MCF 10A (cell line): ENCODE measurements at regions not wholly inside any gene's neighbourhood (a gene's known extent, or its start where the extent isn't known, plus 50 kb on each side); places are given as distances from the start of the nearest gene placed in this dataset.
A peak's percentile ranks its signal among the peaks of the same experiment; 100 is the strongest.

Source experiments
- BruUV-seq: library from RNA; stranded (reverse); fragments of 400-500 nt; replicated peaks from 2 replicates; lab custom pipeline; 2021; lab: Mats Ljungman, UMichigan
- CTCF ChIA-PET: fragments of 300-600 bp; sonication (Branson Sonifier 250); formaldehyde crosslinking; extraction: SDS; loops from one replicate; lab custom pipeline; 2021; ENCODE audit warnings: antibody characterized with exemption, inconsistent platforms; lab: Yijun Ruan, JAX
- POLR2A ChIA-PET: fragments of 300-600, 350-650 bp; sonication (Branson Sonifier 250); formaldehyde crosslinking; extraction: SDS; loops from one replicate; lab custom pipeline; 2020; ENCODE audit warnings: antibody characterized with exemption, inconsistent platforms; lab: Yijun Ruan, JAX
- DNase-seq: peaks from one replicate; pipeline ENCODE4 v3.0.0-alpha.2; 2018; ENCODE audit not compliant: unreplicated experiment
- H3K27ac Mint-ChIP-seq: one replicate; pipeline ENCODE4 v1.8.0; 2022; ENCODE audit warnings: mild to moderate bottlenecking, low read depth, mixed read lengths; ENCODE audit not compliant: unreplicated experiment
- H3K27me3 Mint-ChIP-seq: one replicate; pipeline ENCODE4 v1.8.0; 2022; ENCODE audit warnings: mixed read lengths; ENCODE audit not compliant: insufficient read depth, unreplicated experiment
- H3K36me3 Mint-ChIP-seq: one replicate; pipeline ENCODE4 v1.8.0; 2022; ENCODE audit warnings: mild to moderate bottlenecking, moderate library complexity, mixed read lengths; ENCODE audit not compliant: insufficient read depth, unreplicated experiment
- H3K4me1 Mint-ChIP-seq: one replicate; pipeline ENCODE4 v1.8.0; 2022; ENCODE audit warnings: mixed read lengths; ENCODE audit not compliant: insufficient read depth, unreplicated experiment
- H3K4me3 Mint-ChIP-seq: one replicate; pipeline ENCODE4 v1.8.0; 2022; ENCODE audit warnings: mild to moderate bottlenecking, moderate library complexity, mixed read lengths; ENCODE audit not compliant: unreplicated experiment
- H3K9me3 Mint-ChIP-seq: one replicate; pipeline ENCODE4 v1.8.0; 2022; ENCODE audit warnings: mixed read lengths; ENCODE audit not compliant: unreplicated experiment
- CTCF ChIP-seq: fragments of 200-600 bp; IDR thresholded peaks from one replicate; pipeline ENCODE4 v1.8.0; 2022; ENCODE audit warnings: antibody characterized with exemption, mild to moderate bottlenecking; ENCODE audit not compliant: unreplicated experiment
- intact Hi-C: fragments of 100-400 bp; cut with micrococcal nuclease; formaldehyde crosslinking; loops from 2 replicates; pipeline ENCODE4 v1.14.1; 2022

DNA sequence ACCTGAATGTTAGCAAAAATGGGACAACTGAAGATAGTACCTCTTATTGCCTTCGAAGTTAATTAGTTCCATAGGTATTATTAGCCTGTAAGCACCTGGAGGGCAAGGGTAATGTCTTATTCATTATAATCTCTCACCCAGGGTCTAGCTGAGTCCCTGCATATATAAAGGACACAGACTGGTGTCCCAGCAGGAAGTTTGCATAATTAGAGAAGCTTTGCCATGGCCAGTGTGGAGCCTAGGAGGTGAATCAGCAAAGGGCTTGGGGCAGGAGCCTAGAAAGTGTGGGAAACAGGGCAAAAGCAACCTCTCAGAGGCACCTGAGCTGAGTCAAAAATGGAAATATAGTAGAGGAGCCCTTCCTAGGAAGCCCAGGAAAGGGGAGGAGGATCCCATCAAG lies 120.4 kb downstream of the NEDD1 start:
- TF ChIP-seq CTCF = no peak
- Mint-ChIP-seq H3K27ac (no peak overlapping the region), H3K9me3 (no peaks in the 10 kb centered on the region), H3K4me3 (no peak overlapping the region), H3K27me3 (no peaks in the 10 kb centered on the region), H3K36me3 (no peaks in the 10 kb centered on the region), H3K4me1 (no peaks in the 10 kb centered on the region)
- ChIA-PET CTCF (no interaction called here), POLR2A (no interaction called here)
- intact Hi-C loops = no loop called here
- BruUV-seq = no TSS peak
- no peak for DNase-seq

GRCh38 chr12:97038131-97038530 lies 131.1 kb downstream of the NEDD1 start:
- BruUV-seq = no TSS peak
- no peak for TF ChIP-seq CTCF
- H3K27ac Mint-ChIP-seq = no peak overlapping the region
- no peaks in the 10 kb centered on the region for H3K9me3 Mint-ChIP-seq
- CTCF ChIA-PET = interaction anchor here (0.6 kb wide), 2 partner anchors 243 to 377 kb away, joined by 3 to 5 read pairs; no protein-coding TSS in a partner anchor
- H3K36me3 Mint-ChIP-seq = peaks cover 6% of the 10 kb centered on the region
- no peaks in the 10 kb centered on the region for H3K27me3 Mint-ChIP-seq
- no peak overlapping the region for H3K4me3 Mint-ChIP-seq
- no peak for DNase-seq
- intact Hi-C loops = no loop called here
- POLR2A ChIA-PET = no interaction called here
- H3K4me1 Mint-ChIP-seq = peaks cover 11% of the 10 kb centered on the region

GRCh38 chr12:97038834-97039233 lies 131.8 kb downstream of the NEDD1 start:
- CTCF ChIA-PET = interaction anchor here (0.6 kb wide), 1 partner anchor 242 kb away, joined by 3 read pairs; no protein-coding TSS in a partner anchor

DNA sequence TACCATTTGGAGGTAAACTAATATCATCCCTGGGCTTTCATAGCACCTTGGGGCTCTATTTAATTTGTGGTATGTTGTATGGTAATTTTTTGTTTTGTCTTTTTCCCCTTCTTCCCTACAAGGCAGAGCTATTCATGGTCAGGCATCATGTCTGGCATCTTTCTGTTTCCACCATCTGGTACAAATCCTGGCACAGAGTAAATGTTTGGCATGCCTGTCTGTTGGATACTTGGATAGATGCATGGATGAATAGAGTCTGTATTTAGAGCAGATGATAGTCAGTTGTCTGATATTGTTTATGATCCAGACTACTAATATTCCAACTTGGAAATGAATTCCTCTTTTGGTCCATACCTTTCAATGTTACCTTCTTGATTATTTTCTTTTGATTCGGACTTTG lies 139.8 kb downstream of the NEDD1 start:
- Mint-ChIP-seq H3K4me3 (no peak overlapping the region), H3K9me3 (no peaks in the 10 kb centered on the region), H3K36me3 (no peaks in the 10 kb centered on the region), H3K27ac (no peak overlapping the region), H3K27me3 (peaks cover 31% of the 10 kb centered on the region), H3K4me1 (no peaks in the 10 kb centered on the region)
- DNase-seq = no peak
- ChIA-PET POLR2A (interaction anchor here (0.6 kb wide), 1 partner anchor 25 kb away, joined by 3 read pairs; no protein-coding TSS in a partner anchor), CTCF (interaction anchor here (0.8 kb wide), 1 partner anchor 15 kb away, joined by 3 read pairs; no protein-coding TSS in a partner anchor)
- intact Hi-C loops = no loop called here
- TF ChIP-seq CTCF = no peak
- no TSS peak for BruUV-seq

More at GRCh38 chr12:97038834-97039233, 131.8 kb downstream of the NEDD1 start:
- no peak overlapping the region for H3K4me3 Mint-ChIP-seq
- no peak for TF ChIP-seq CTCF
- H3K27me3 Mint-ChIP-seq = no peaks in the 10 kb centered on the region
- no TSS peak for BruUV-seq
- POLR2A ChIA-PET = no interaction called here
- H3K4me1 Mint-ChIP-seq = peaks cover 11% of the 10 kb centered on the region
- H3K9me3 Mint-ChIP-seq = no peaks in the 10 kb centered on the region
- DNase-seq = peak; percentile 10
- peaks cover 6% of the 10 kb centered on the region for H3K36me3 Mint-ChIP-seq
- no peak overlapping the region for H3K27ac Mint-ChIP-seq
- intact Hi-C loops = no loop called here
